Trophoblast cell (in vitro differentiated cells and primary cell): ENCODE measurements at regions not wholly inside any gene's neighbourhood (a gene's known extent, or its start where the extent isn't known, plus 50 kb on each side); places are given as distances from the start of the nearest gene placed in this dataset.
"Not testable (repeated sequence)": the region's sequence is repeated elsewhere in the genome, so short reads cannot be mapped to it uniquely, and the experiment has no call there.

ENCODE experiments used
- DNase-seq, 2 donors: peaks; one replicate each; pipeline ENCODE4 v3.0.0-alpha.2; 2016
- H2AFZ ChIP-seq: 2 replicates; pipeline ENCODE4 v1.6.1; 2013; ENCODE audit warnings: low read length, moderate library complexity, mild to moderate bottlenecking; ENCODE audit not compliant: insufficient read depth, poor library complexity
- H2AK5ac ChIP-seq: 2 replicates; pipeline ENCODE4 v1.6.1; 2013; ENCODE audit warnings: mild to moderate bottlenecking, low read length
- H2BK120ac ChIP-seq: 2 replicates; pipeline ENCODE4 v1.6.1; 2013; ENCODE audit warnings: low read length, mild to moderate bottlenecking, moderate library complexity; ENCODE audit not compliant: insufficient read depth, poor library complexity
- H2BK12ac ChIP-seq: 2 replicates; pipeline ENCODE4 v1.6.1; 2013; ENCODE audit warnings: mild to moderate bottlenecking, low read length, moderate library complexity
- H2BK5ac ChIP-seq: 2 replicates; pipeline ENCODE4 v1.6.1; 2013; ENCODE audit warnings: low read length, low read depth, moderate library complexity, mild to moderate bottlenecking; ENCODE audit not compliant: poor library complexity
- H3K14ac ChIP-seq: 2 replicates; pipeline ENCODE4 v1.6.1; 2013; ENCODE audit warnings: mild to moderate bottlenecking, low read length
- H3K18ac ChIP-seq: 2 replicates; pipeline ENCODE4 v1.6.1; 2013; ENCODE audit warnings: mild to moderate bottlenecking, low read length
- H3K23ac ChIP-seq: 2 replicates; pipeline ENCODE4 v1.6.1; 2013; ENCODE audit warnings: low read length
- H3K27ac ChIP-seq: 2 replicates; pipeline ENCODE4 v1.5.1; 2013; ENCODE audit warnings: low read depth, mild to moderate bottlenecking, inconsistent platforms, low read length, moderate library complexity
- H3K27me3 ChIP-seq: 2 replicates; pipeline ENCODE4 v1.6.1; 2013; ENCODE audit warnings: inconsistent platforms, mild to moderate bottlenecking, low read length, moderate library complexity; ENCODE audit not compliant: insufficient read depth
- H3K36me3 ChIP-seq, 2 experiments: 1 replicate in 1 of 2; 2 replicates in 1 of 2; pipeline ENCODE4 v1.6.1; 2013; ENCODE audit warnings: low read length in 2 of 2, mild to moderate bottlenecking in 2 of 2, moderate library complexity in 1 of 2; ENCODE audit not compliant: insufficient read depth in 2 of 2, control insufficient read depth in 1 of 2
- H3K4ac ChIP-seq: 2 replicates; pipeline ENCODE4 v1.6.1; 2013; ENCODE audit warnings: low read depth, mild to moderate bottlenecking, low read length, moderate library complexity
- H3K4me1 ChIP-seq, 2 experiments: 1 replicate in 1 of 2; 2 replicates in 1 of 2; pipeline ENCODE4 v1.6.1; 2013; ENCODE audit warnings: low read length in 2 of 2, mild to moderate bottlenecking in 2 of 2, moderate library complexity in 1 of 2; ENCODE audit not compliant: insufficient read depth in 2 of 2, control insufficient read depth in 1 of 2
- H3K4me2 ChIP-seq: 2 replicates; pipeline ENCODE4 v1.6.1; 2013; ENCODE audit warnings: inconsistent platforms, mild to moderate bottlenecking, low read length, moderate library complexity
- H3K4me3 ChIP-seq: 2 replicates; pipeline ENCODE4 v1.5.1; 2013; ENCODE audit warnings: mild to moderate bottlenecking, low read depth, low read length, inconsistent platforms
- H3K79me1 ChIP-seq: one replicate; pipeline ENCODE4 v1.6.1; 2013; ENCODE audit warnings: low read length
- H3K79me2 ChIP-seq: 2 replicates; pipeline ENCODE4 v1.6.1; 2013; ENCODE audit warnings: low read length, mild to moderate bottlenecking; ENCODE audit not compliant: control insufficient read depth, insufficient read depth, poor library complexity
- H3K9ac ChIP-seq: 2 replicates; pipeline ENCODE4 v1.6.1; 2013; ENCODE audit warnings: mild to moderate bottlenecking, low read length
- H3K9me3 ChIP-seq: 2 replicates; pipeline ENCODE4 v1.6.1; 2013; ENCODE audit warnings: low read depth, mild to moderate bottlenecking, control low read depth, inconsistent platforms, low read length; ENCODE audit not compliant: insufficient read depth
- H4K12ac ChIP-seq: 2 replicates; pipeline ENCODE4 v1.6.1; 2013; ENCODE audit warnings: low read depth, mild to moderate bottlenecking, low read length, moderate library complexity
- H4K8ac ChIP-seq: 2 replicates; pipeline ENCODE4 v1.6.1; 2013; ENCODE audit warnings: low read depth, mild to moderate bottlenecking, low read length, moderate library complexity
- H4K91ac ChIP-seq: one replicate; pipeline ENCODE4 v1.6.1; 2013; ENCODE audit warnings: low read depth, mild to moderate bottlenecking, low read length, moderate library complexity
- WGBS: extraction: QIAGEN DNeasy Blood & Tissue Kit; methylation state at CpG from one replicate; pipeline ENCODE4 v1.1.7; 2013; ENCODE audit warnings: missing lambda C conversion rate; ENCODE audit not compliant: insufficient read length, insufficient coverage; ENCODE audit errors: extremely low coverage; 5-methylcytosine and 5-hydroxymethylcytosine counted together

DNA sequence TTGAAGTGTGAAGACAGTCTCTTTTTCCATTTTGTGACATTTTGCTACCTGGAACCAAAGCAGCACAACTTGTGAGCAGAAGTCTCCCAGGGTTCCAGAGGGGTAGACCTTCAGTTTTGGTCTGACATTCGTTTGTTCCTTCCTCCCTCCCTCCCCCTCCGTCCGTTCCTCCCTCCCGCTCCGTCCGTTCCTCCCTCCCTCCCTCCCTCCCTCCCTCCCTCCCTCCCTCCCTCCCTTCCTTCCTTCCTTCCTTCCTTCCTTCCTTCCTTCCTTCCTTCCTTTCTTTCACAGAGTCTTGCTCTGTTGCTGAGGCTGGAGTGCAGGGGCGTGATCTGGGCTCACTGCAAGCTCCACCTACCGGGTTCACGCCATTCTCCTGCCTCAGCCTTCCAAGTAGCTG lies 131.2 kb upstream of the MALRD1 start:
- not testable (repeated sequence) for H3K4me1 ChIP-seq, H2BK120ac ChIP-seq, H3K18ac ChIP-seq, H3K9me3 ChIP-seq, H3K79me2 ChIP-seq, H3K79me1 ChIP-seq, H3K27ac ChIP-seq, H2AK5ac ChIP-seq, H4K8ac ChIP-seq, H3K4me3 ChIP-seq, H3K27me3 ChIP-seq, H3K9ac ChIP-seq, H3K14ac ChIP-seq, H4K91ac ChIP-seq, H2AFZ ChIP-seq, H3K4ac ChIP-seq, H2BK5ac ChIP-seq, H3K36me3 ChIP-seq, H2BK12ac ChIP-seq, H3K4me2 ChIP-seq, H4K12ac ChIP-seq, H3K23ac ChIP-seq
- WGBS = 95% methylated on average over 5 of the region's 9 CpGs
- DNase-seq = peak in 1 of 2 donors; percentile 2

DNA sequence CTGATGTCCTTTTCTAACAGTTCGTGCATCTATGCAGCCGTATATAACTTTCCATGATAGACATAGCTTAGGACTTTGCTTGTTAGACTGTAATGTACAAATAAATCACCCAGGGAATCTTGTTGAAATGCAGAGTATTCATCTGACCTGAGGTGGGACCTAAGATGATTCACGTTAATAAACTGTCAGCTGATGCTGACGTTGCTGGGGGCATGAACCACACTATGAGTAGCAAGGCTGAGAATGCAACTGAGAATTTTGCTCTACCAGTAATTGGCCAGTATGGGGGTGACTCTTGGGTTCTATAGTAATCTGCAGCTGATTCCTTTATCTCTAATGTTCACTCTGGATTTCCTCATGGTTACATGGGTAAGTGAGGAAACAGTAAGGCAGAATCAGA lies 130.1 kb upstream of the MALRD1 start:
- Histone ChIP-seq H3K18ac (no peak overlapping the region), H2BK120ac (no peak overlapping the region), H3K14ac (no peak overlapping the region), H4K91ac (no peak overlapping the region), H2BK5ac (no peak overlapping the region), H3K79me2 (no peaks in the 10 kb centered on the region), H3K27ac (no peak overlapping the region), H4K8ac (no peak overlapping the region), H3K9me3 (no peaks in the 10 kb centered on the region), H3K36me3 (no peaks in the 10 kb centered on the region), H3K9ac (no peak overlapping the region), H3K23ac (no peak overlapping the region), H3K4me1 (no peaks in the 10 kb centered on the region), H3K4me2 (no peak overlapping the region), H2BK12ac (no peak overlapping the region), H2AFZ (no peak overlapping the region), H3K4ac (no peak overlapping the region), H3K4me3 (no peak overlapping the region), H3K27me3 (no peaks in the 10 kb centered on the region), H2AK5ac (no peak overlapping the region), H4K12ac (no peak overlapping the region), H3K79me1 (no peaks in the 10 kb centered on the region)
- WGBS = no CpG with 5 or more reads among the region's 4 CpGs
- DNase-seq = peak; percentile 85

- no peak overlapping the region for H3K9ac ChIP-seq
- no peak overlapping the region for H2BK120ac ChIP-seq
- no peak for DNase-seq
- H2AK5ac ChIP-seq = no peak overlapping the region
- H3K79me1 ChIP-seq = no peaks in the 10 kb centered on the region
- H3K27ac ChIP-seq = no peak overlapping the region
- no peaks in the 10 kb centered on the region for H3K36me3 ChIP-seq
- no peak overlapping the region for H4K91ac ChIP-seq
- H2AFZ ChIP-seq = no peak overlapping the region
- H4K12ac ChIP-seq = no peak overlapping the region
- no peak overlapping the region for H4K8ac ChIP-seq
- no peak overlapping the region for H2BK5ac ChIP-seq
- H3K79me2 ChIP-seq = no peaks in the 10 kb centered on the region
- H3K4me2 ChIP-seq = no peak overlapping the region
- no peak overlapping the region for H2BK12ac ChIP-seq
- no peak overlapping the region for H3K4me3 ChIP-seq
- H3K4me1 ChIP-seq = no peaks in the 10 kb centered on the region
- no peak overlapping the region for H3K4ac ChIP-seq
- H3K14ac ChIP-seq = no peak overlapping the region
- H3K27me3 ChIP-seq = no peaks in the 10 kb centered on the region
- no peak overlapping the region for H3K23ac ChIP-seq
- no peaks in the 10 kb centered on the region for H3K9me3 ChIP-seq
- H3K18ac ChIP-seq = no peak overlapping the region
Measured at GRCh38 chr10:18949391-18949790, 99.2 kb upstream of the MALRD1 start.

DNA sequence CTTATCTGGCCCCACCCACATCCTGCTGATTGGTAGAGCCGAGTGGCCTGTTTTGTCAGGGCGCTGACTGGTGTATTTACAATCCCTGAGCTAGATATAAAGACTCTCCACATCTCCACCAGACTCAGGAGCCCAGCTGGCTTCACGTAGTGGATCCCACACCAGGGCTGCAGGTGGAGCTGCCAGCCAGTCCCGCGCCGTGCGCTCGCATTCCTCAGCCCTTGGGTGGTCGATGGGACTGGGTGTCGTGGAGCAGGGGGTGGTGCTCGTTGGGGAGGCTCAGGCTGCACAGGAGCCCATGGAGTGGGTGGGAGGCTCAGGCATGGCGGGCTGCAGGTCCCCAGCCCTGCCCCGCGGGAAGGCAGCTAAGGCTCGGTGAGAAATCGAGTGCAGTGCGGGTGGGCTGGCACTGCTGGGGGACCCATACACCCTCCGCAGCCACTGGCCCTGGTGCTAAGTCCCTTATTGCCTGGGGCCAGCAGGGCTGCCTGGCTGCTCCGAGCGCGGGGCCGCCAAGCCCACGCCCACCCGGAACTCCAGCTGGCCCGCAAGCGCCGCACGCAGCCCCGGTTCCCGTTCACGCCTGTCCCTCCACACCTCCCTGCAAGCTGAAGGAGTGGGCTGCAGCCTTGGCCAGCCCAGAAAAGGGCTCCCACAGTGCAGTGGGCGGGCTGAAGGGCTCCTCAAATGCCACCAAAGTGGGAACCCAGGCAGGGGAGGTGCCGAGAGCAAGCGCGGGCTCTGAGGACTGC lies 97.4 kb upstream of the MALRD1 start:
- H4K91ac ChIP-seq, H3K23ac ChIP-seq, H3K4ac ChIP-seq, H3K9me3 ChIP-seq, H4K12ac ChIP-seq, H4K8ac ChIP-seq, H2BK12ac ChIP-seq, H3K79me1 ChIP-seq, H2AFZ ChIP-seq, H3K79me2 ChIP-seq, H2BK120ac ChIP-seq, H3K36me3 ChIP-seq, H3K18ac ChIP-seq, H3K27me3 ChIP-seq, H3K4me3 ChIP-seq, H2BK5ac ChIP-seq, H3K27ac ChIP-seq, H3K14ac ChIP-seq, H3K9ac ChIP-seq, H2AK5ac ChIP-seq, H3K4me2 ChIP-seq, H3K4me1 ChIP-seq: not testable (repeated sequence)
- peak; percentile 1 to 16 for DNase-seq
- no CpG with 5 or more reads among the region's 35 CpGs for WGBS
